ENCODE measurements at regions not wholly inside any gene's neighbourhood (a gene's known extent, or its start where the extent isn't known, plus 50 kb on each side); places are given as distances from the start of the nearest gene placed in this dataset.

- 0 out of 2 replicates have a peak, but pooled peaks cover 3% of the 10 kb centered on the region for H3K27me3 ChIP-seq (ENCODE audit: low read length)
- no peaks in the 10 kb centered on the region for H3K79me2 ChIP-seq (ENCODE audit: insufficient read depth, low read length)
- H3K9ac ChIP-seq (ENCODE audit: low read length) = no peak overlapping the region
- no peaks in the 10 kb centered on the region for H3K9me2 ChIP-seq (replicated peaks; ENCODE audit: insufficient read depth, low read length)
- no peaks in the 10 kb centered on the region for H3K9me3 ChIP-seq (ENCODE audit: insufficient read depth, low read length)
- H3K4me2 ChIP-seq (ENCODE audit: low read depth, low read length, poor library complexity, severe bottlenecking) = no peak overlapping the region
- no peaks in the 10 kb centered on the region for H4K20me1 ChIP-seq (ENCODE audit: low read depth, low read length)
- H3K36me3 ChIP-seq (ENCODE audit: low read length) = no peaks in the 10 kb centered on the region
- TF ChIP-seq EZH2phosphoT487 (conservative IDR thresholded peaks at IDR 0.05; ENCODE audit: low read length) = no peak
- TF ChIP-seq CTCF (IDR thresholded peaks at IDR 0.05; ENCODE audit: insufficient read depth, low read length, poor library complexity, severe bottlenecking) = no peak
- no peak overlapping the region for H3K27ac ChIP-seq (ENCODE audit: low read depth, low read length)
- no peak overlapping the region for H2AFZ ChIP-seq (ENCODE audit: low read depth, low read length, severe bottlenecking)
- no peaks in the 10 kb centered on the region for H3F3A ChIP-seq (ENCODE audit: insufficient read depth)
- no peak overlapping the region for H3K4me3 ChIP-seq (ENCODE audit: insufficient read depth, low read length, poor library complexity, severe bottlenecking)
Observed at GRCh38 chr1:14011888-14012287, 311.9 kb downstream of the PRDM2 start.

GRCh38 chr1:14014929-14015328, 314.9 kb downstream of the PRDM2 start:
- Histone ChIP-seq H3K9me2 (replicated peaks; ENCODE audit: insufficient read depth, low read length) (no peaks in the 10 kb centered on the region), H3K4me2 (ENCODE audit: low read depth, low read length, poor library complexity, severe bottlenecking) (no peak overlapping the region), H3F3A (ENCODE audit: insufficient read depth) (no peaks in the 10 kb centered on the region), H3K79me2 (ENCODE audit: insufficient read depth, low read length) (no peaks in the 10 kb centered on the region), H2AFZ (ENCODE audit: low read depth, low read length, severe bottlenecking) (no peak overlapping the region), H3K4me3 (ENCODE audit: insufficient read depth, low read length, poor library complexity, severe bottlenecking) (no peak overlapping the region), H3K27ac (ENCODE audit: low read depth, low read length) (no peak overlapping the region), H3K9me3 (ENCODE audit: insufficient read depth, low read length) (no peaks in the 10 kb centered on the region), H4K20me1 (ENCODE audit: low read depth, low read length) (no peaks in the 10 kb centered on the region), H3K9ac (ENCODE audit: low read length) (no peak overlapping the region), H3K27me3 (ENCODE audit: low read length) (0 out of 2 replicates have a peak, but pooled peaks cover 3% of the 10 kb centered on the region), H3K36me3 (ENCODE audit: low read length) (no peaks in the 10 kb centered on the region)
- no peak for TF ChIP-seq EZH2phosphoT487 (conservative IDR thresholded peaks at IDR 0.05; ENCODE audit: low read length)
- TF ChIP-seq CTCF (IDR thresholded peaks at IDR 0.05; ENCODE audit: insufficient read depth, low read length, poor library complexity, severe bottlenecking) = no peak

- no peak overlapping the region for H2AFZ ChIP-seq (ENCODE audit: low read depth, low read length, severe bottlenecking)
- no peak for TF ChIP-seq CTCF (IDR thresholded peaks at IDR 0.05; ENCODE audit: insufficient read depth, low read length, poor library complexity, severe bottlenecking)
- no peak for TF ChIP-seq EZH2phosphoT487 (conservative IDR thresholded peaks at IDR 0.05; ENCODE audit: low read length)
- no peak overlapping the region for H3K4me2 ChIP-seq (ENCODE audit: low read depth, low read length, poor library complexity, severe bottlenecking)
- no peaks in the 10 kb centered on the region for H3K9me2 ChIP-seq (replicated peaks; ENCODE audit: insufficient read depth, low read length)
- 0 out of 2 replicates have a peak, but pooled peaks cover 3% of the 10 kb centered on the region for H3K27me3 ChIP-seq (ENCODE audit: low read length)
- H3F3A ChIP-seq (ENCODE audit: insufficient read depth) = no peaks in the 10 kb centered on the region
- H3K9me3 ChIP-seq (ENCODE audit: insufficient read depth, low read length) = no peaks in the 10 kb centered on the region
- H3K79me2 ChIP-seq (ENCODE audit: insufficient read depth, low read length) = no peaks in the 10 kb centered on the region
- H3K27ac ChIP-seq (ENCODE audit: low read depth, low read length) = no peak overlapping the region
- no peak overlapping the region for H3K9ac ChIP-seq (ENCODE audit: low read length)
- no peaks in the 10 kb centered on the region for H3K36me3 ChIP-seq (ENCODE audit: low read length)
- H4K20me1 ChIP-seq (ENCODE audit: low read depth, low read length) = no peaks in the 10 kb centered on the region
- H3K4me3 ChIP-seq (ENCODE audit: insufficient read depth, low read length, poor library complexity, severe bottlenecking) = no peak overlapping the region
Observed at GRCh38 chr1:14015917-14016316, 315.9 kb downstream of the PRDM2 start.

All from SU-DHL-6 (cell line).